ENCODE measurements at regions not wholly inside any gene's neighbourhood (a gene's known extent, or its start where the extent isn't known, plus 50 kb on each side); places are given as distances from the start of the nearest gene placed in this dataset.

GRCh38 chr1:143672983-143673382 is 298.8 kb downstream of the FAM72C start:
- no peak for TF ChIP-seq CEBPB (IDR thresholded peaks at IDR 0.05; ENCODE audit: low read depth)
- no peak for TF ChIP-seq SIN3A (IDR thresholded peaks at IDR 0.05; ENCODE audit: low read depth)
- TF ChIP-seq SP1 (IDR thresholded peaks at IDR 0.05; ENCODE audit: low read depth): no peak
- TF ChIP-seq POLR2A (IDR thresholded peaks at IDR 0.05; ENCODE audit: borderline replicate concordance, extremely low read depth, insufficient read depth, insufficient read length): no peak
- no peak for TF ChIP-seq ZBTB33 (IDR thresholded peaks at IDR 0.05; ENCODE audit: extremely low read depth, insufficient replicate concordance, low read length)
- no peak for TF ChIP-seq JUND (IDR thresholded peaks at IDR 0.05)
- no peak for TF ChIP-seq CBX3 (IDR thresholded peaks at IDR 0.05; ENCODE audit: low read depth)
- Histone ChIP-seq H3K9ac (ENCODE audit: low read length) (no peak overlapping the region), H3K27ac (ENCODE audit: low read depth, low read length) (no peak overlapping the region), H3K4me3 (replicated peaks in 1 of 2; ENCODE audit: low read depth in 1 of 2, low read length in 2 of 2) (no peak overlapping the region), H4K20me1 (ENCODE audit: insufficient read depth) (no peaks in the 10 kb centered on the region), H2AFZ (ENCODE audit: low read depth, low read length, poor library complexity, severe bottlenecking) (no peak overlapping the region), H3K4me1 (ENCODE audit: control insufficient read depth in 1 of 2, insufficient read depth in 2 of 2, low read length in 2 of 2) (no peaks in the 10 kb centered on the region), H3K9me2 (ENCODE audit: insufficient read depth) (no peaks in the 10 kb centered on the region), H3K27me3 (ENCODE audit: insufficient read depth, low read length) (peaks cover 9% of the 10 kb centered on the region), H3K36me3 (ENCODE audit: control insufficient read depth in 1 of 2, insufficient read depth in 2 of 2, low read length in 2 of 2) (no peaks in the 10 kb centered on the region), H3K79me2 (ENCODE audit: insufficient read depth, low read length) (no peaks in the 10 kb centered on the region), H3K4me2 (ENCODE audit: low read length) (no peak overlapping the region), H3K9me3 (ENCODE audit: control insufficient read depth in 1 of 2, insufficient read depth in 1 of 2, low read depth in 1 of 2, low read length in 2 of 2) (no peaks in the 10 kb centered on the region)
- POLR2A ChIA-PET: no interaction called here
- no TSS peak for BruUV-seq (replicated peaks)
- intact Hi-C loops (cut with micrococcal nuclease): no loop called here
- DNase-seq (ENCODE audit: low read depth, low spot score) (no peak), ATAC-seq (no peak)
- CTCF ChIA-PET: no interaction called here
- RAD21 ChIA-PET (ENCODE audit: low non-redundant PET in 1 of 2, low total read pairs in 2 of 2, uncharacterized antibody in 2 of 2, unreplicated experiment in 2 of 2): no interaction called here

GRCh38 chr1:143667730-143668129 is 304.1 kb downstream of the FAM72C start:
- ChIA-PET POLR2A (no interaction called here), CTCF (no interaction called here), RAD21 (ENCODE audit: low non-redundant PET in 1 of 2, low total read pairs in 2 of 2, uncharacterized antibody in 2 of 2, unreplicated experiment in 2 of 2) (no interaction called here)
- no TSS peak for BruUV-seq (replicated peaks)
- H4K20me1 ChIP-seq (ENCODE audit: insufficient read depth): no peaks in the 10 kb centered on the region
- no peak overlapping the region for H2AFZ ChIP-seq (ENCODE audit: low read depth, low read length, poor library complexity, severe bottlenecking)
- H3K4me3 ChIP-seq (replicated peaks in 1 of 2; ENCODE audit: low read depth in 1 of 2, low read length in 2 of 2): no peak overlapping the region
- no peaks in the 10 kb centered on the region for H3K36me3 ChIP-seq (ENCODE audit: control insufficient read depth in 1 of 2, insufficient read depth in 2 of 2, low read length in 2 of 2)
- no peaks in the 10 kb centered on the region for H3K79me2 ChIP-seq (ENCODE audit: insufficient read depth, low read length)
- TF ChIP-seq EZH2 (IDR thresholded peaks at IDR 0.05): no peak
- H3K27ac ChIP-seq (ENCODE audit: low read depth, low read length): no peak overlapping the region
- no peak overlapping the region for H3K4me2 ChIP-seq (ENCODE audit: low read length)
- H3K9me3 ChIP-seq (ENCODE audit: control insufficient read depth in 1 of 2, insufficient read depth in 1 of 2, low read depth in 1 of 2, low read length in 2 of 2): no peaks in the 10 kb centered on the region
- H3K9me2 ChIP-seq (ENCODE audit: insufficient read depth): no peaks in the 10 kb centered on the region
- no peak overlapping the region for H3K9ac ChIP-seq (ENCODE audit: low read length)
- DNase-seq (ENCODE audit: low read depth, low spot score) (no peak), ATAC-seq (no peak)
- H3K4me1 ChIP-seq (ENCODE audit: control insufficient read depth in 1 of 2, insufficient read depth in 2 of 2, low read length in 2 of 2): no peaks in the 10 kb centered on the region
- intact Hi-C loops (cut with micrococcal nuclease): no loop called here
- H3K27me3 ChIP-seq (ENCODE audit: insufficient read depth, low read length): peaks cover 24% of the 10 kb centered on the region; the same call in 1 of the 2 replicates

Data from HCT116 (cell line).